ENCODE measurements at regions not wholly inside any gene's neighbourhood (a gene's known extent, or its start where the extent isn't known, plus 50 kb on each side); places are given as distances from the start of the nearest gene placed in this dataset.
"Not testable (repeated sequence)": the region's sequence is repeated elsewhere in the genome, so short reads cannot be mapped to it uniquely, and the experiment has no call there.

DNA sequence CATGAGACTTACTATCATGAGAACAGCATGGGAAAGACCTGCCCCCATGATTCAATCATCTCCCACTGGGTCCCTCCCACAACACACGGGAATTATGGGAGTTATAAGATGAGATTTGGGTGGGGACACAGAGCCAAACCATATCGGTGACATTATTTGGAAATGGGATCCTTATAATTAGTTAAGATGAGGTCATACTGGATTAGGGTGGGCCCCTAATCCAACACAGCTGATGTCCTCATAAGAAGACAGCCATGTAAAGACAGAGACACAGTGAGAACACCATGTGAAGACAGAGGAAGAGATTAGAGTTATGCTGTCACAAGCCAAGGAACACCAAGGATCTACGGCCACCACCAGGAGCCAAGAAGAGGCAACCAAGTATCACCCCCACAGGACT is 161.7 kb downstream of the SPTSSA start:
- no peak for DNase-seq

- DNase-seq = no peak
Measured at GRCh38 chr14:34299360-34299759, 162.7 kb downstream of the SPTSSA start.

DNA sequence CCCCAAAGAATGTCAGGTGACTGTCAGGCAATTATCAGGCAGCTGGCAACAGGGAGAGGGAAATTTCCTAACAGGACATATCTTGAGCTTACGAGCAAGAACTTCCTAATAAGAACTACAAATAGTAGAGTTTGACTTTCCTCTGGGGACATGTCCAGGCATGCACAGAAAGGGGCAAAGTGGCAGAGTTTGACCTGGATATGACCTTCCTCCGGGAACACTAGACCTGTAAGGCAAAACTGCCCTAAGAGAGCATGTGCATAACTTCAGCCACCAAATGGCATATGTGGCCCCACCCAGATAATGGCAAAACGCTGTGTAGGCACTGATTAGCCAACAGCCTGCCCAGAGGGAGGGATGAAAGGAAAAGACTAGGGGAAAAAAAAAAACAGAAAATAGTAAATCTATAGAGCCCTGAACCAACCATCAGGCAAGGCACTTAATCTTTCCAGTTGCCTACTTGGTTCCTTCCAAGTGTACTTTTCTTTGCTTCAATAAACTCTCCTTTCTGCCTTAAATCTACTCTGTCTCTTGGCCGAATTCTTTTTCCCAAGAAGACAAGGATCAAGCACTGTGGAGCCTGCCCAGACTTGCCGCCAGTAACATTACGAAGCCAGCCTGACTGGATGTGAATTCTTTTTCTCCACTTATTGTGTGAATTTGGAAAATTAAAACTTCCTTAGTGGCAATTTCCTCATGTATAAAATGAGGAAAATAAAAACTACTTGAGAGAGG is 164.1 kb downstream of the SPTSSA start:
- DNase-seq = no peak

DNA sequence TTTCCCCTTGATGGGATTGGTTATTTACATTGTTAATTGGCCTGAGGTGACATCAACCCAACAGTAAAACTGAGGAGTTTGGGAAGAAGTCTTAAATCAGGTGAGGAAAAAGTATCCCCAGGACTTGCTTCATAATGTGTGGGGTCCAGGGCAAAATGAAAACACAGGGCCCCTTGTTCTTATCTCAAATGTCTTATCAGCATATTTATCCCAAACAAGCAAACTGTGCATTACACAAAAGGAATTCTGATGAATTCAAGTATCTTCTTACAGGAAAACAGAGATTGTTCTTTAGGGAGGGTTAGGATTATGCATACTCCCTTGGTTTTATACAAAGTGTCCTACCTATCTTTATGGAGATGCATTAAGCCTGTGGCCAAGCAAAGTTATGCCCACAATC is 178.4 kb downstream of the SPTSSA start:
- DNase-seq = no peak

DNA sequence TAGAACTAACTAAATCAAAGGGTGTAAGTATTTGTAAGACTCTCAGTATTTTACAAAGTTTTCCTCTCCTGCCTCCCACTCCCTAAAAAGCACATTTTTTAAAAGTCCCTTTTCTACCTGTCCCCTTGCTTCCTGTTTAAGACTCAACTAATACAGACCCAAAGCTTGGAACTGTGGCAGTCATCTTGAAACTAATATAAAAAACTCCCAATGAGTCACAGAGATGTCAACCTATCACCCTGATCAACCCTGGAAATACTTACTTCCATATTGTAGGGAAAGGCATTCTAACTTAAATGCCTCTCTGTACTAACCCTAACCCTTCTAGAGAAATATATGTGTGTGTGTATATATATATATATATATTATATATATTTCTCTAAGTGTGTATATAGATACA is 184.8 kb downstream of the SPTSSA start:
- no peak for DNase-seq

DNA sequence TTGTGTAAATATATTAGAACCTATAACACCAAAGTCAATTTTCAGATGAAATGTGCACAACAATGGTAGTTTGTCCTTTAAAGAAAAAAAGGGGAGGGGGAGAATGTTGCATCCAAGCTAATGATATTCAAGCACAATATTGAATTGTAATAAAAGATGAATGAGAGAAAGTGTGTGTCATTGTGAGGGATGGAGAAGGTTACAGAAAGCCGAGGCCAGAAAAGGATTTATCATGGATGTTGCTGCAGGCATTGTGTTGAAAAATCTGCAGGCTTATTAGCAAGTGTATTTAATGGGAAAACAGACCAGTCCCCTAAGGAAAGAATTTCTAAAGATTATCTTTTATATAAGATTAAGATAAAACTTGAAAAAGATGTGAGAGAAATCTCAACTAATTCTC is 186.5 kb downstream of the SPTSSA start:
- DNase-seq = no peak

DNA sequence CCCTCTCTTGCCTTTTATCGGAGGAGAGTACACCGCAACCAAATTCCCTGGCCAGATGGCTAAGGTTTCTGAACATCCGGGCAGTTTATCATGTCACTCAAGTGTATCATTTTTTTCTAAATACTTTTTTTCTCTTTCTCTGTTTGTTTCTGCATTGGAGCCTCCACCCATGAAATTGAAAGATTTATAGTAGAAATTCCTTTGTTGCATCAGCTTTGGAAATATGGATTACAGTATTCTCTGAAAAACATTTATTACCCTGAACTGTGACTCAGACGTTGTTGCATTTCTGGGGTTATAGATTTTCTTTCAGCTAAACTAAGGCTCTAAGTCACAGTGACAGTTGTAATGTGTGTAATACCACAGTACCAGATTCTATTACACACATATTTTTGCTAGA is 187.0 kb downstream of the SPTSSA start:
- no peak for DNase-seq

DNA sequence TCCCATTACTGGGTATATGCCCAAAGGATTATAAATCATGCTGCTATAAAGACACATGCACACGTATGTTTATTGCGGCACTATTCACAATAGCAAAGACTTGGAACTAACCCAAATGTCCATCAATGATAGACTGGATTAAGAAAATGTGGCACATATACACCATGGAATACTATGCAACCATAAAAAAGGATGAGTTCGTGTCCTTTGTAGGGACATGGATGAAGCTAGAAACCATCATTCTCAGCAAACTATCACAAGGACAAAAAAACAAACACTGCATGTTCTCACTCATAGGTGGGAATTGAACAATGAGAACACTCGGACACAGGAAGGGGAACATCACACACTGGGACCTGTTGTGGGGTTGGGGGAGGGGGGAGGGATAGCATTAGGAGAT is 188.3 kb downstream of the SPTSSA start:
- DNase-seq = not testable (repeated sequence)

- DNase-seq = no peak
Measured at GRCh38 chr14:34270361-34270760, 191.7 kb downstream of the SPTSSA start.

GRCh38 chr14:34266344-34266743 is 195.7 kb downstream of the SPTSSA start:
- no peak for DNase-seq

DNA sequence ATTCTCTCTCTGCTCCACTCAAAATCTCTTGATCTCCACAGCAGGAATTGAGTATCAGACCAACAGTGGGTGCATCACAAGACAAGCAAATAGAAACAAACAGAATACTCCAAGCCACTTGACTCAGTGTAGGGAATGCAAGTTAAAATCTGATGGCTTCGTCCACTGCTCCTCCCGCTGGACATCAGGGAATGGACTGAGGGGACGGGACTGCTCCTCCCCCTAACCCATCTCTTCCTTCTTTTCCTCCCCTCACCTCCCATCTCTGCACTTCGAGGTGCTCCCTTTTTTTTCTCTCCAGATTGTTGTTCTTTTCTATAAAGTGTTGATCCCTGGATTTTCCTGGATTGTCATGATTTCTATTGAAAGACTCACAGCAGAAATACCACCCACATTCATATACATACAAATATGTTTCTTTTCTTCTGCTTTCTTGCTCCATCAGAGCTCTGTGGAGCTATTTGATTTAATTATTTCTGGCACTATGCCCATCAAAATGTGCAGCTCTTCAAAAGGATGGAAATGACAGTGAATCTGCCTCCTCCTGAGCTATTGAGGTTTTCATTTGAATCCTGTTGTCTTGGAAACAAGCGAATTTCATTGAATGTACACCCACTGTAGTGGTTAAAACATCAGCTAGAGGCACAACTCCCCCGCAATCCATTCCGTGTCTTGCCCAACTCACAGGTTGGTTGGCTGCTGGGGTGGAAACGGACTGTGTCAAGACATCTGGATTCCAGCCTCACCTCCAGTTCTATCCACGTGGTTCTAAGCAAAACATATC is 199.7 kb downstream of the SPTSSA start:
- no peak for DNase-seq

DNA sequence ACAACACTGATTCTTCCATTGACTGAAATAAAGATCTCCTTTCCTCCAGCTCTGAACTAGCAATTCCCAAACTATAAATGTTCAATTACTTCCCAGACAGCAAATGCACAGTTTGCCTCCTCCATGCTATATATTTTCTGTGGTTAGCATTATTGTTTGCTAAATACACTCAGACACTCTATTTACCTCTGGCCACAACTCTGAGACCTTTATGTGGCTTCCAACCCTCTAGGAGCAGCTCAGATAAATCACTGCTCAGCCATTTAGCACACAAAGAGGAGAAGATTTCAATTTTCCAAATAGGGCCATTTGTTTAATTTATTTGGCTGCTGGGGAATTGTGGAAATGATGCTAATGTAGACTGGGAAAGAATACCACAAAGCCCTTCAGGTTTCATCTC is 202.0 kb downstream of the SPTSSA start:
- no peak for DNase-seq

- no peak for DNase-seq
Measured at GRCh38 chr14:34258318-34258717, 203.7 kb downstream of the SPTSSA start.

GRCh38 chr14:34257505-34257904 is 204.5 kb downstream of the SPTSSA start:
- DNase-seq = no peak

DNA sequence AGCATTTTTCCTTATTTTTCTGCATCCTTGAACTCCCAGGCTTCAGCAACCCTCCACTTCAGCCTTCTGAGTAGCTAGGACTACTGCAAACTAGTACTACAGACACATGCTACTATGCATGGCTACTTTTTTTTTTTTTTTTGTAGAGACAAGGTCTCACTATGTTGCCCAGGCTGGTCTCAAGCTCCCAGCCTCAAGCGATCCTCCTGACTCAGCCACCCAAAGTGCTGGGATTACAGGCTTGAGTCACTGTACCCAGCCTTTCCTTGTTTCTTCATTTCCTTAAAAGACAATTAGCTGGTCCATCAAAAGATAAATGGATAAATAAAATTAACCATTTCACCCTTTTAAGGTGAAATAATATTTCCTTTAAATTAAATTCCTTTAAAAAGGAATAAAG is 205.8 kb downstream of the SPTSSA start:
- DNase-seq = no peak

GRCh38 chr14:34254571-34254970 is 207.5 kb downstream of the SPTSSA start:
- no peak for DNase-seq

DNA sequence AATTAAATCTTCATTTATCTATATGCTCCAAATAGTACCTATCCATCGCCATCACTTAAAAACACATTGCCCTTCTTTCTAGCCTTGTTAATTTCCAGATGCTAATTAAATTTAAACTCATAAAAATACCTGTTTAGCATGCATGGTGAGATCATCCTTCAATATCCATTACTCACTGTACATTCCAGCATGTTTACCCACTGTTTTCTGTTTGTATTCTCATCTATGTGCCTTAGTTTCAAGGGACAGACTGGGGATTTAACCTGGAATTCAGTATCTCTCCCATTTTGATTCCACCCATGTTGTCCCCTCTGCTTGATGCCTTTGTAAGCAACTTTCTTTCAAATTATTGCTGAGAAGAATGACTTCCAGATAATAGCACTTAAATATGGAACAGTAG is 208.0 kb downstream of the SPTSSA start:
- no peak for DNase-seq

DNA sequence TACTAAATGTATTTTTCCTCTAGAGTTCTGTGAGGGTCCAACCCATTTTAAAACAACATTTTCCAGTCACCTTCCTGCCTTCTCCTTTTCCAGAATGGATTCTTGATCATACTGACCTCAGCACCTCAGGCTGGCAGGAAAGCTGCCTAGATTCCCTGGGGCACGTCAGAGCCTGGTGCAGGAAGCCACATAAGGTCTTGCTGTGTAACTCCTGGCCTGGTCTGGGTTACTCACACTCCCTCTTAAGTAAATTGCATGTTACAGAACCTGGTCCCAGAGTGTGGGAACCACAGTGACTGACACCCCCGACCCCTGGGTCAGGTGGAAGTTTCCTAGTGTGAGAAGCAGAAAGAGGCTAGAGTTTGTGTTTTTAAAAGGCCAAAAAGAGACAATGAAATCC is 209.8 kb downstream of the SPTSSA start:
- no peak for DNase-seq

DNA sequence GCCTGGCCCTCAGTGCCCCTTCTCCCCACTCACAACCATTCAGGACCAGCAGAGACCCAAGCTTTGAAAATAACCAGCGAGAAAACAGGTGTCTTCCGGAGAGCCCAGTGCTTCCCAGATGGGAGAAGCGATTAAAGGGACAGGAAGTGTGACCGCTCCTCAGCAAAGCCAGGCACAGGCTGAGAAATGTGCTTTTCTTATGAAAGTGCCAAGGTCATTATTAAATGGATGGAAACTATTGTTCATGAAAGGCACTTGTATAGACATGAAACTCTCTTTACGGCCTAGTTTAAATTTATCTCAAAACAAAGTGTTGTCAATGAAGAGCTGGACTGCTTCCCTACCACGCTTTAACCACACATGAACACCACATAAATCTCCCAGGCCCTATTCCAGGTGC is 210.4 kb downstream of the SPTSSA start:
- DNase-seq = no peak

DNA sequence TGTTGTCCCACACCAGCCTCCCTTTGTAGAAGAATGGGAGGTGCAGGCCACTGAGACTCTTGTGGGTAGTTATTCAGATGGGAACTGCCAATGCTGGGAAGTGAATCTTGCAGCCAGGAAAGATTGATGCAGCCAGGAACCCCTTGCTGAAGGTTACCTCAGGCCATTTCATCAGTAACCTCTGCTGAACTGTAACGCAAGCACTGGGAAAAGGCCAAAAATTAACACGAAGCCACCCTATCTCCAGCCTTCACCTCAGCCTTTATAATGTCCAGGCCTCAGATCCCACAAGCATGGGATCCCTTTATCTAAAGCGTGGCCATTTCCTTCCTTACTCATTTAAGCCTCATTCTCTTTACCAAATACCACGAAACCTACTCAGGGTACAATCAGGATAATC is 211.1 kb downstream of the SPTSSA start:
- DNase-seq = no peak

- no peak for DNase-seq
Measured at GRCh38 chr14:34247605-34248004, 214.4 kb downstream of the SPTSSA start.

DNA sequence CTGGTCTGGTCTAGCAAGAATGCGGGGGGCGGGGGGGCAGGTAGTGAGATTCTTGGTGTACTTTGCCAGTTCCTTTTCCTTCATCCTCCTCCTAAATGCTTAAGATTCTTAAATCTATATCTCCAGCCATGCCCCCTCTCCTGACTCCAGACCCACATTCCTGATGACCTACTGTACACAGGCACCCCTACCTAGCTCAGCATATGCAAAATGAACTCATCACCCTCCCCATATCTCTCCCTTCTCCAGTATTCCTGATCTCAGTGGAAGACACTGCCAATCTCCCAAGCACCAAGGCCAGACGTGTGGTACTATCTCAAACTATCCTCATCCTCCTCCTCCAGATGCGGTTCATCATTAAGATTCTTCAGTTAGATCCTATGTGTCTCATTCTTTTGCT is 215.8 kb downstream of the SPTSSA start:
- DNase-seq = no peak

GRCh38 chr14:34243401-34243800 is 218.6 kb downstream of the SPTSSA start:
- no peak for DNase-seq

GRCh38 chr14:34243001-34243400 is 219.0 kb downstream of the SPTSSA start:
- no peak for DNase-seq
